ENCODE measurements at regions not wholly inside any gene's neighbourhood (a gene's known extent, or its start where the extent isn't known, plus 50 kb on each side); places are given as distances from the start of the nearest gene placed in this dataset.

- TF ChIP-seq POLR2AphosphoS5 (IDR thresholded peaks at IDR 0.05; ENCODE audit: low read depth, low read length), result no peak
- no peak for TF ChIP-seq EZH2 (IDR thresholded peaks at IDR 0.05; ENCODE audit: low read depth, low read length, severe bottlenecking)
- no peak for TF ChIP-seq JUND (IDR thresholded peaks at IDR 0.05; ENCODE audit: low read length)
- TF ChIP-seq POLR2A (IDR thresholded peaks at IDR 0.05; ENCODE audit: control extremely low read depth in 1 of 2, low read depth in 2 of 2, low read length in 2 of 2), result no peak
- no peak for TF ChIP-seq RAD21 (IDR thresholded peaks at IDR 0.05 in 1 of 2, conservative IDR thresholded peaks at IDR 0.05 in 1 of 2; ENCODE audit: low read depth in 2 of 2, low read length in 2 of 2)
- no peak for TF ChIP-seq CTCF (IDR thresholded peaks at IDR 0.05; ENCODE audit: control extremely low read depth in 1 of 3, insufficient read depth in 1 of 3, low read depth in 1 of 3, low read length in 3 of 3)
- no peak for TF ChIP-seq KDM1A (IDR thresholded peaks at IDR 0.05; ENCODE audit: borderline replicate concordance, low read length)
- no peak for TF ChIP-seq CEBPB (IDR thresholded peaks at IDR 0.05; ENCODE audit: low read depth, low read length)
- TF ChIP-seq CBX8 (IDR thresholded peaks at IDR 0.05; ENCODE audit: borderline replicate concordance, low read depth, low read length), result no peak
- no peak for TF ChIP-seq HDAC2 (IDR thresholded peaks at IDR 0.05; ENCODE audit: borderline replicate concordance in 1 of 2, low read depth in 2 of 2, low read length in 2 of 2)
- no peak for TF ChIP-seq SIN3A (conservative IDR thresholded peaks at IDR 0.05 in 1 of 2, IDR thresholded peaks at IDR 0.05 in 1 of 2; ENCODE audit: low read depth in 1 of 2, low read length in 2 of 2)
- TF ChIP-seq EP300 (IDR thresholded peaks at IDR 0.05; ENCODE audit: borderline replicate concordance in 1 of 2, low read depth in 2 of 2, low read length in 2 of 2), result no peak
- TF ChIP-seq MAX (IDR thresholded peaks at IDR 0.05), result no peak
- no peak for TF ChIP-seq CHD1 (IDR thresholded peaks at IDR 0.05; ENCODE audit: low read depth, low read length)
Observed at GRCh38 chr13:60838581-60838980, 441.6 kb downstream of the TDRD3 start.
